ENCODE measurements at regions not wholly inside any gene's neighbourhood (a gene's known extent, or its start where the extent isn't known, plus 50 kb on each side); places are given as distances from the start of the nearest gene placed in this dataset.
"Not testable (repeated sequence)": the region's sequence is repeated elsewhere in the genome, so short reads cannot be mapped to it uniquely, and the experiment has no call there.

DNA sequence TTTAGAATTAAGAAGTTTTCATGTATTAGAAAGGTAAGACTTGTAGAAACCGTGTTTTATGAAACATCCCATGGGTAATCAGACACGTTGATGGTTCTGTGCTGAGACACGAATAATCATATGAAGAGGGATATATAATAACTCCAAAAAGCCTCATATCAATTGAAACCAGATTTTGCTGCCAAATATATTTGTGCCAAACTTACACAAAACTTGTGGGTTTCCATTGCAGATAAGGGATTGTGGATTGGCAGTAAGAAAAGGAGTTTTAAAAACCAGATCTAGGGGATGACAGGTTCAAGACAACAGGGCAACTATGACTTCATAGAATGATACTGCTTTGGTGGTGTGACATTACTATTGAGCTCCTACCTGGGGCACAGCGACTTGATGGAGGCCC is 616.1 kb downstream of the BCOR start:
- Mint-ChIP-seq H3K27ac (no peak overlapping the region), H3K4me1 (ENCODE audit: low read depth) (peaks cover 6% of the 10 kb centered on the region)

DNA sequence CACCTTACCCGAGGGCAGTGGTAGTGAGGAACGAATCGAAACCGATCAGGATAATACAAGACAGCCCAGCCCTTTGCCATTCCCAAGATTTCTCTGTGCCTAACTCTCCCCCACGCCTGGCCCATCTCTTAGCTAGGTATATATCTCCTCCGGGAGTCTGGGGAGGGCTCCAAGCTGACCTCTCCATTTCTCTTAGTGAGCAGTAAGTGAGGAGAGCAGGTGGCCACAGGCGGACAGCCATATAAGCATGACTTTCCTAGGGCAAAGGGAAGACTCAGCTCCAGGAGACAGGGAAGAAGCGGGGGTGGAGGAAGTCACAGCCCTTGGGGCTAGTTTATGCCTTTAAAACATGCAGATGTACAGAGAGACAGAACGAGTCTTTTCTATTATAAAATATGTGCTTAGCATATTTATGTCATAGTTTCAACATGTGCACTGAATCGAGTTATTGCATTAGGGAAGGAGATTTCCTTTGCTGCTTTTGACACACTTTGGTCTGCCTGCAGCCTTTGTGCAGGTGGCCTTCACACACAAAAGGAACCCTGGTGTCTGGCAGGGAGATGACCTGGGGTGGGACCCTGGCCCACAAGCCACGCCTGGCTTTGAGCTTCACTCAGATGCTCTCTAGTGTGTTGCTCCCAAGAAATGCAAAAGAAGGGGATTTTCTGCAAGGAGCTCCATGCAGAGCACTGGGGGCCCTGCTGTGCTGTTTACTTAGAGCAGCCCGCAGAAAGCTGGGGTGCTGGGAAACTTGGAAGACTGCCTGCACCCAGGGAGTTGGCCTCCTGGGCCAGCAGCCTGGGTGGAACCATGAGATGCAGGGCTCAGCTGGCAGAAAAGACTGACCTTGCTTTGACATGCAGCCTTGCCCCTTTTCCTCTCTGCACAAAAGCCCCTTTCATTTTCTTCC is 613.3 kb downstream of the BCOR start:
- peaks cover 23% of the 10 kb centered on the region for H3K4me1 Mint-ChIP-seq (ENCODE audit: low read depth)
- no peak for DNase-seq (ENCODE audit: low spot score)
- no peaks in the 10 kb centered on the region for H3K36me3 Mint-ChIP-seq (ENCODE audit: low read depth)
- intact Hi-C loops (cut with micrococcal nuclease), result no loop called here
- H3K27ac Mint-ChIP-seq, result no peak overlapping the region
- H3K9me3 Mint-ChIP-seq, result no peaks in the 10 kb centered on the region
- no peak overlapping the region for H3K4me3 Mint-ChIP-seq
- H3K27me3 Mint-ChIP-seq (ENCODE audit: insufficient read depth), result no peaks in the 10 kb centered on the region

More for the DNA sequence above, 616.1 kb downstream of the BCOR start:
- Mint-ChIP-seq H3K36me3 (ENCODE audit: low read depth) (no peaks in the 10 kb centered on the region), H3K27me3 (ENCODE audit: insufficient read depth) (no peaks in the 10 kb centered on the region), H3K9me3 (no peaks in the 10 kb centered on the region), H3K4me3 (no peak overlapping the region)
- DNase-seq (ENCODE audit: low spot score), result no peak
- intact Hi-C loops (cut with micrococcal nuclease), result no loop called here

DNA sequence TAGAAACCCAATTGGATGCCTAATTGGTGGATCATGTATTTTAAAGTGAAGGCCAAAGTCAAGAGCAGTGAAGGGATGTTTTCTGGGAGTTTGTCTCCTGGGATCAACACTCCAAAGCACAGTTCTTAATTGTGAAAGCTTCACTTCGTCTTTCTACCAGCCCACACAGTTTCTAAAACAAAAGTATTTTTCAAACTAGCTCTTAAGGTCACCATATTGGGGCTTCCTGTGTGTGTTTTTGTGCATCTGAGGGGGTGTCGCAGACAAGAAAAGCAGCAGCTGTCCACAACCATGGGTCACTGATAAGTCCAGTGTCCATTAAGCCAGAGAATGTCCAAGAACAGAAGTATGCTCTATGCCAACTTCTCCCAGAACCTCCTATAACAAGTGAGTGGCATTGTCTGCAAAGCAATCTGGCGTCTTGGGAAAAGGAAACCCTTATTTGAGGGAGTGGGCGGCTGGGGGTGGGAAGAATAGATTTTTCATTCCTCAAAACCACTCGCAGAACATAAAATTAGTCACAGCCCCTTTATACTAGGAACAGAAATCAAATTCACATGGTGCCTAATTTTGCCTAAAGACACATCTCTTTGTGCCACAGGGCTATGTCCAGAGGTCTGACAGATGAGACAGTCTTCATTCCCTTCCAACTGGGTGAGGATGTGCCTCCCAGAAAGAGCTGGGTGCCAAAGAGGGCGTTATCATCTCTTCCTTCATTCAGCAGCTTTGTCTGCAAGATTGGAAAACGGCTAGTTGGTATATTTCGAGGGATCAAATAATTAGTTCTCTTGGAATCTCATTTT is 610.4 kb downstream of the BCOR start:
- H3K27ac Mint-ChIP-seq, result no peak overlapping the region

DNA sequence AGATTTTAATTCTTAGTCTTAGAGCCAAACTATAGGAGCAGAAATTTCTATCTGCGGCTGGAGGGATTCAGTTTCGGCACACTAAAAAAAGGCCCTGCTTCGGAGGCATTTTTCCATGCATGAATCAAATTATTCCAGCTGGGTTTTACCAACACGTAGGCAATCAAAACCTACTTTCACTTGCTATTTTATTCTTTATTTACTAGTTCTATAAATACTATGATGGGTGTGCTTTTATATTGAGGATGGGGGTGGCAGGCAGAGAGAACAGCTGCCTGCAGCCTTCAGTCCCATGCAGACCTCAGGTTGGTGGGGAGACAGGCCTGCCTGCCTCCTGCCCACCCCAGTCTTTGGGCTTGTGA is 609.8 kb downstream of the BCOR start:
- no peaks in the 10 kb centered on the region for H3K36me3 Mint-ChIP-seq (ENCODE audit: low read depth)
- H3K9me3 Mint-ChIP-seq, result no peaks in the 10 kb centered on the region
- intact Hi-C loops (cut with micrococcal nuclease), result loop anchor here (2.0 kb wide), 1 partner anchor 13 kb away; no protein-coding TSS in a partner anchor
- H3K27me3 Mint-ChIP-seq (ENCODE audit: insufficient read depth), result no peaks in the 10 kb centered on the region
- no peak for DNase-seq (ENCODE audit: low spot score)
- H3K27ac Mint-ChIP-seq, result peak overlapping the region; percentile 7
- H3K4me1 Mint-ChIP-seq (ENCODE audit: low read depth), result peaks cover 46% of the 10 kb centered on the region
- H3K4me3 Mint-ChIP-seq, result no peak overlapping the region

More for the DNA sequence above, 610.4 kb downstream of the BCOR start:
- H3K9me3 Mint-ChIP-seq, result no peaks in the 10 kb centered on the region
- H3K4me1 Mint-ChIP-seq (ENCODE audit: low read depth), result peaks cover 40% of the 10 kb centered on the region
- H3K27me3 Mint-ChIP-seq (ENCODE audit: insufficient read depth), result no peaks in the 10 kb centered on the region
- H3K36me3 Mint-ChIP-seq (ENCODE audit: low read depth), result no peaks in the 10 kb centered on the region
- DNase-seq (ENCODE audit: low spot score), result no peak
- H3K4me3 Mint-ChIP-seq, result no peak overlapping the region
- intact Hi-C loops (cut with micrococcal nuclease), result loop anchor here (2.0 kb wide), 1 partner anchor 13 kb away; no protein-coding TSS in a partner anchor

DNA sequence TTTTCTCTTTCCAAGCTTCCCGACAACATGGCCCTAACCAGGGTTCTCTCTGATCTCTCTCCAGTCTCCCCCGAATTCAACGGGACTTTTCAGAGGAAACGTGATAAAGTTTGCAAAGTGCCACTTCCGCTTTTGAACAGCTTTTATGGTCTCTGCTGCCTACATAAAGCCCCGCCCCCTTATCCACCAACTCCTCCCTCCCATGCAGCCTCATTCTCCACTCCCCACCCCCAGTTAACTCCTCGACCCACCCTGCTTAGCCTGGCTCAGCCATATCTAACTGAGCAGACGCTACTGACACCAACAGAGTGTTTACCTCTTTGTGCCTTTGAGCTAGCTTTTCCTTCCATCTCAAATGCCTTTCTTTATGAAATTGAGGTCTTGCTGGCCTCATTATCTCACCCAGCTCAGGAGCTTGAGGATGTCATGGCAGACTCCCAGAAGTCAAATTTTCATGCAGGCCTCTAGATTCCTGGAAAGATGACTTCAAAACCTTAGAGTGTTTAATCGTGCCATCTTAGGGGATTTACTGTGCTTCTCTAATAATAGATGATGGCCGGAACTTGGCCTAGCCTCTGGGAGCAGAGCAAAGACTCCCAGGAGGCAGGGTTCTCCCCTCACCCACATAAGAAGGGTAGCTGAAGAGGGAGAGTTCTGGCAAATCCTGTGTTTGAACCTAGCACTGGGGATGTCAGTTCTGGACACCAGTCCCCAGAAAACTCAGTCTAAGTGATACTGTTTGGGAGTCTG is 606.0 kb downstream of the BCOR start:
- Mint-ChIP-seq H3K36me3 (ENCODE audit: low read depth) (no peaks in the 10 kb centered on the region), H3K9me3 (no peaks in the 10 kb centered on the region), H3K27me3 (ENCODE audit: insufficient read depth) (no peaks in the 10 kb centered on the region), H3K4me1 (ENCODE audit: low read depth) (peaks cover 41% of the 10 kb centered on the region), H3K4me3 (peak overlapping the region; percentile 24), H3K27ac (peak overlapping the region; percentile 63)
- intact Hi-C loops (cut with micrococcal nuclease), result loop anchor here (5.0 kb wide), 2 partner anchors 159 to 229 kb away; no protein-coding TSS in a partner anchor
- peak; percentile 36 for DNase-seq (ENCODE audit: low spot score)

DNA sequence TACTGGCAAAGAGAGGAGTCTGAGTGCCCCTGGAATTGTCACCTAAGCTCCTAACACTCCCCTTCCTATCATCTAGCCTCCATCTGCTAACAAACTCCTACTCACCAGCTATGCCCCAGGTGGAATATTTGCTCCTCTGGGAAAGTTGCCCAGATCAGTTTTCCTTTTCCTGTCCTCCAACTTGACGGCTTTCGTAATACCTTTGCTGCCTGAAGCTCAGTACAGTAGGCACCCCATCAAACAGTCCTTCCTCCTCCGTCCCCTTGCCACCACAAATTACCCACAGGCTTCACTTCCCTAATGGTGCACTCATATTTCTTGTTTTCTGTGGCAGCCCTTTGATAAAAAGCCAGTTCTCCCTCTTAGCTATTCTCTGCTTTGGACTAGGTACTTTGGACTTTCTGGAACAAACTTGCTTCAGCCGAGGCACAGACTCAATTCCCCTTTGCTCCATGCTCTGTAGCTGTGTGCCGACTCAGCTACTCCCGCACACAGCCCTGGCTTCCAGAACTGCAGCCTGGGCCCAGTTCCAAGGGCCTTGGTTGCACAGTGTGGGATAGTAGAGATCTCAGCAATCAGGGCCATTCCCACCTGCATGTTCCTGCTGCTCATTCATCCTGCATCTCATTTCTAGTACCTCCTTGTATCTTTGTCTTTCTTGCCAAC is 605.1 kb downstream of the BCOR start:
- intact Hi-C loops (cut with micrococcal nuclease), result loop anchor here (5.0 kb wide), 2 partner anchors 160 to 230 kb away; no protein-coding TSS in a partner anchor
- H3K27ac Mint-ChIP-seq, result peak overlapping the region; percentile 62
- no peaks in the 10 kb centered on the region for H3K27me3 Mint-ChIP-seq (ENCODE audit: insufficient read depth)

DNA sequence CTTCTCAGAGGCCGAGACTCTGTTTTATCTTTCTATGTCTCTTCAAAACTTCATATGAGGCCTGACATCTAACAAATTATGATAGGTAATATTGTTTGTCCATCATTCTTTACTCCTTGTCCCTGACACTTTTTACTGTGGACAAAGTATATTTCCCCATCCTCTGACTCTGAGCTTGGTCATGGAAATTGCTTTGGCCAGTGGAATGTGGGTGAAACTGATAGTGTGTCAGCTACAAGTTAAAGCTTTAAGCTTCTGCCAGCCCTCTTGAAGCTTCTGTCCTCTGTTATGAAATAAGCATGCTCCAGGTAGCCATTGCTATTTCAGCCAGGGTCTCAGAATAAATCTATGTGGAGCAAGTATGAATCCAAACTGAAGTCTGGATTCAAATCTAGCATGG is 604.6 kb downstream of the BCOR start:
- intact Hi-C loops (cut with micrococcal nuclease), result loop anchor here (5.0 kb wide), 2 partner anchors 161 to 231 kb away; no protein-coding TSS in a partner anchor
- Mint-ChIP-seq H3K9me3 (no peaks in the 10 kb centered on the region), H3K27ac (peak overlapping the region; percentile 62), H3K27me3 (ENCODE audit: insufficient read depth) (no peaks in the 10 kb centered on the region), H3K4me1 (ENCODE audit: low read depth) (peaks cover 26% of the 10 kb centered on the region), H3K36me3 (ENCODE audit: low read depth) (no peaks in the 10 kb centered on the region), H3K4me3 (no peak overlapping the region)
- no peak for DNase-seq (ENCODE audit: low spot score)

More for the DNA sequence above, 605.1 kb downstream of the BCOR start:
- DNase-seq (ENCODE audit: low spot score), result no peak
- Mint-ChIP-seq H3K4me1 (ENCODE audit: low read depth) (peaks cover 32% of the 10 kb centered on the region), H3K36me3 (ENCODE audit: low read depth) (no peaks in the 10 kb centered on the region), H3K4me3 (no peak overlapping the region), H3K9me3 (no peaks in the 10 kb centered on the region)

DNA sequence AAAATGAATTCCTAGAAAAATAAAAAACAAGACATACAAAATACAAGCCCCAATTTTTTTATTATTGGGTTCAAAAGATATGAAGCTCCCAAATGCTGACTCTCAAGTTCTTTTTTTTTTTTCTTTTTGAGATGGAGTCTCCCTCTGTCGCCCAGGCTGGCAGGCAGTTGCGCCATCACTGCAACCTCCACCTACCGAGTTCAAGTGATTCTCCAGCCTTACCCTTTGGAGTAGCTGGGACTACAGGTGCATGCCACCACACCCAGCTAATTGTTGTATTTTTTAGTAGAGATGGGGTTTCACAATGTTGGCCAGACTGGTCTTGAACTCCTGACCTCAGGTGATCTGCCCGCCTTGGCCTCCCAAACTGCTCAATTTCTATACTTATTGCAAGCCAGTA is 600.6 kb downstream of the BCOR start:
- H3K27me3 Mint-ChIP-seq (ENCODE audit: insufficient read depth); DNase-seq (ENCODE audit: low spot score); H3K36me3 Mint-ChIP-seq (ENCODE audit: low read depth); H3K27ac Mint-ChIP-seq; H3K4me3 Mint-ChIP-seq; intact Hi-C loops (cut with micrococcal nuclease); H3K9me3 Mint-ChIP-seq: not testable (repeated sequence)
- H3K4me1 Mint-ChIP-seq (ENCODE audit: low read depth), result peaks cover 23% of the 10 kb centered on the region

DNA sequence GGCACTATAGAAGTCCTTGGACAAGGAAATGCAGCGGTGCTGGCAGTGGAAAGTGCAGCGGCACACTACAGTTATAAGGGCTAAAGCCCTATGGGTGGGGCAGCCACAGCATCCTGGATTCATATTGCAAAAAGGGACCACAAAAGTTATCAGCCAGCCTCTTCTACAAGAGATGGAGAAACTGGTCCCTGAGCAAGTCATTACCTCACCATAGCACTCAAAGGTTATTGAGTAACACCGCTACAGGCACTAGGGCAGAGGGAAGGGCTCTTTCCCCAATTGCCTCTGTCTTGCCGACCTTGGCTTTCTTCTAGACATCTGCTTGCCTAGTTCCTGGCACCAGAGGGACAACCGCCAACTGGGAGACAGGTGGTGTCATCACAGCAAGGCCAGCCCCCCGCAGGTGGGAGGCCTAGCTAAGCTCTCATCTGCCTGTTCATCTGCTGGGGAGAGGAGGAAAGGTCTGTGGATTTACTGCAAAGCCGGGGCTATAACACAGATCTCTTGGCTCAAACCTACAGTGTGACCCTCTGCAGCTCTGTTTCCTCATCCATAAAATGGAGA is 600.0 kb downstream of the BCOR start:
- peaks cover 3% of the 10 kb centered on the region for H3K27me3 Mint-ChIP-seq (ENCODE audit: insufficient read depth)
- no peak overlapping the region for H3K4me3 Mint-ChIP-seq

DNA sequence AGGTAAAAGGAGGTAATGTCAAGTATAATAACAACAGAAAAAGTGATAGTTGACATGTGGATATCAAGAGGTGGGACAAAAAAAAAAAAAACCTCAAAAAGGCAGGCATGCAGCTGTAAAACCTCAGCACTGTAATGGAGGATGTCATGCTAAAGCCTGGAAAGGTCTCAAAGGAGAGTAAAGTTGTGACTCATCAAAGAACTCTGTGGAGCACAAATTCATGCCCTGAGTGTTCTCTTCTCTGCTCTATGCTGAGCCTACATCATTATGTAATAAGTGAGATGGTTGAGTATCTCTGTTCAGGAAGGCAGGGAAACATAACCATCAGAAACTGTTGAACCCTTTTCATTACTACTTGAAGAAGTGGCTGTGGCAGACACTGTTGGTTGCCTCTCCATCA is 597.8 kb downstream of the BCOR start:
- no peak for DNase-seq (ENCODE audit: low spot score)
- H3K4me1 Mint-ChIP-seq (ENCODE audit: low read depth), result peaks cover 20% of the 10 kb centered on the region
- intact Hi-C loops (cut with micrococcal nuclease), result loop anchor here (2.0 kb wide), 1 partner anchor 13 kb away; no protein-coding TSS in a partner anchor
- H3K27me3 Mint-ChIP-seq (ENCODE audit: insufficient read depth), result peaks cover 5% of the 10 kb centered on the region
- no peak overlapping the region for H3K27ac Mint-ChIP-seq
- H3K9me3 Mint-ChIP-seq, result no peaks in the 10 kb centered on the region
- H3K4me3 Mint-ChIP-seq, result no peak overlapping the region
- no peaks in the 10 kb centered on the region for H3K36me3 Mint-ChIP-seq (ENCODE audit: low read depth)

More for the DNA sequence above, 600.0 kb downstream of the BCOR start:
- DNase-seq (ENCODE audit: low spot score), result no peak
- intact Hi-C loops (cut with micrococcal nuclease), result no loop called here
- no peaks in the 10 kb centered on the region for H3K36me3 Mint-ChIP-seq (ENCODE audit: low read depth)
- H3K9me3 Mint-ChIP-seq, result no peaks in the 10 kb centered on the region
- no peak overlapping the region for H3K27ac Mint-ChIP-seq
- H3K4me1 Mint-ChIP-seq (ENCODE audit: low read depth), result peaks cover 17% of the 10 kb centered on the region

DNA sequence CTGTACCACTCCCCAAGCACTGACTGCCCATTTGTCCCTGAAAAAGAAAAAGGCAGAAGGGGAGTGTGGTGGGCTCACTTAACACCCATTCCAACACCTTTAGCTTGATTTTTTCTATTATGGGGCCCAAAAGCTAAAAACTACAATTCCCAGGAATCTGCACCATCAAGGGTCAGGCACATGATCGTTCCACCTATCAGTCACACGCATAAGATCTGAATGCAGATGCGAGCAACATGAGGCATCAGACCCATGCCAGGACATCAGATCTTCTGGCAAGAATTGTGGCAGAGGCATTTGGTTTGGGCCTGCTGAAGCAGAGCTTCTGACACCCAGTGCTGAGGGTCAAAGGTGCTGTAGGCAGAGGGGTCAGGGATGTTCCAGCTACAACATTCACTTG is 595.9 kb downstream of the BCOR start:
- Mint-ChIP-seq H3K36me3 (ENCODE audit: low read depth) (no peaks in the 10 kb centered on the region), H3K4me3 (no peak overlapping the region), H3K4me1 (ENCODE audit: low read depth) (peaks cover 20% of the 10 kb centered on the region), H3K27me3 (ENCODE audit: insufficient read depth) (peaks cover 5% of the 10 kb centered on the region), H3K9me3 (no peaks in the 10 kb centered on the region), H3K27ac (no peak overlapping the region)
- no peak for DNase-seq (ENCODE audit: low spot score)
- intact Hi-C loops (cut with micrococcal nuclease), result loop anchor here (2.0 kb wide), 1 partner anchor 15 kb away; no protein-coding TSS in a partner anchor

DNA sequence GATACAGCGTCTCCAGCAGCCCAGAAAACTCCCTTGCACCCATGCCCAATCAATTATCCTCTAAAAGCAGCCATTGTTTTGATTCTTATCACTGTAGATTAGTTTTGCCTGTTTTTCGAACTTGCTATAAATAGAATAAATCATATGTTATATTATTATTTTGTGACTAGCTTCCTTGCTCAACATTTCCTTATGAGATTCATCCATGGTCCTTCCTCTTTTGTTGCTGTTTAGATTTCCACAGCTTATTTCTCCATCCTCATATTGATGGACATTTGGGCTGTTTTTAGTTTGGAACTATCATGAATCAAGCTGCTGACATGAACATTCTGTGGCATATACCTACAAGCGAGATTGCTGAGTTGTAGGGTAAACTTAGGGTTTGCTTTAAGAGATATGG is 595.3 kb downstream of the BCOR start:
- Mint-ChIP-seq H3K27me3 (ENCODE audit: insufficient read depth) (peaks cover 5% of the 10 kb centered on the region), H3K4me3 (no peak overlapping the region), H3K9me3 (no peaks in the 10 kb centered on the region), H3K4me1 (ENCODE audit: low read depth) (peaks cover 20% of the 10 kb centered on the region), H3K36me3 (ENCODE audit: low read depth) (no peaks in the 10 kb centered on the region), H3K27ac (no peak overlapping the region)
- intact Hi-C loops (cut with micrococcal nuclease), result no loop called here
- DNase-seq (ENCODE audit: low spot score), result no peak
